ENCODE measurements at regions not wholly inside any gene's neighbourhood (a gene's known extent, or its start where the extent isn't known, plus 50 kb on each side); places are given as distances from the start of the nearest gene placed in this dataset.
"Not testable (repeated sequence)": the region's sequence is repeated elsewhere in the genome, so short reads cannot be mapped to it uniquely, and the experiment has no call there.

DNA sequence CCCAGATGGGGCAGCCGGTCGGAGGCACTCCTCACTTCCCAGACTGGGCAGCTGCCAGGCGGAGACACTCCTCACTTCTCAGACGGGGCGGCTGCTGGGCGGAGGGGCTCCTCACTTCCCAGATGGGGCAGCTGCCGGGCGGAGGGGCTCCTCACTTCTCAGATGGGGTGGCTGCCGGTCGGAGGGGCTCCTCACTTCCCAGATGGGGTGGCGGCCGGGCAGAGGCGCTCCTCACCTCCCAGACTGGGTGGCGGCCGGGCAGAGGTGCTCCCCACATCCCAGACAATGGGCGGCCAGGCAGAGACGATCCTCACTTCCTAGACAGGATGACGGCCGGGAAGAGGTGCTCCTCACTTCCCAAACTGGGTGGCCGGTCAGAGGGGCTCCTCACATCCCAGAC is 55.2 kb upstream of the DHRS4 start:
- not testable (repeated sequence) for DNase-seq

DNA sequence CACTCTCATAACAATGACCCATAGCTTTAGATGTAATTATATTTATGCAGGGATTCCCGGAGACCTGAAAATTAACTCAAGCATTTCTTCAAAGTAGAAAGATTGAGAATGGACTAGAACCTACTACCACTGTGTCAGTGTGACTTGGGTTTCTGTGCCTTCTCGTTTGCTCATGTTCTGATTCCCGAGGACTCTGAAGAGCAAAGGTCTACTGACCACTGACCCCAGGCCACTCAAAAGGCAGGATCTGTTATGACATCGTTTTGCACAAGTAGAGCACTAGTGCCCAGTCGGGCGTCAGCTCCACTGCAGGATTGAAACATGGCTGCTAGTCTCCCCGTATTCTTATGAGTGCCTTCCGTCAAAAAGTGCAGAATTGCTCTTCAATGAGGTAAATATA is 53.8 kb upstream of the DHRS4 start:
- no peak for DNase-seq

DNA sequence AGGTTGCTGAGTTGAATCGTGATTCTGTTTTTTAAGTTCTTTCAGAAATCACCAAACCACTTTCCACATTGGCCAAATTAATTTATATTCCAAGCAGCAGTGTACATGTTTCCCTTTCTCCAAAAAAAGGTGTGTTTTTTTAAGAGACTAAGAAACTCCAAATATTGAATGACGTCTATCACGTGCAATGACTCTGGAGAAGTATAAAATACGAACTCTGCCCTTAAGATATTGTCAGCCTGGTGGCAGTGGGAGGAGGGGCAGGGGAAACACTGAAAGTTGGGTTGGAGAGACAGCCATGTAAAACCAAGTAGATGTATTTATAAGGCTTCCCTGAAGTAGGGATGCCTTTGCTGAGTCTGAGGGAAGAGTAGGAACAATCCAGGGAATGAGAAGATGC is 50.1 kb upstream of the DHRS4 start:
- DNase-seq = no peak

All from skin of body (tissue), 1 donor.